ENCODE measurements at regions not wholly inside any gene's neighbourhood (a gene's known extent, or its start where the extent isn't known, plus 50 kb on each side); places are given as distances from the start of the nearest gene placed in this dataset.

GRCh38 chr5:163245584-163245983 lies 191.8 kb upstream of the CCNG1 start:
- H3K23ac ChIP-seq (ENCODE audit: low read depth, low read length) = no peak overlapping the region
- ChIA-PET POLR2A (ENCODE audit: unreplicated experiment) (no interaction called here), CTCF (no interaction called here)
- H2AK9ac ChIP-seq (replicated peaks; ENCODE audit: low read depth, low read length, poor library complexity) = no peak overlapping the region
- in situ Hi-C loops (cut with MboI; ENCODE audit: low sequenced_read_pairs) = no loop called here
- H3K14ac ChIP-seq (replicated peaks; ENCODE audit: low read depth, low read length) = no peak overlapping the region
- no peak overlapping the region for H4K5ac ChIP-seq (ENCODE audit: low read depth, low read length)
- H3K56ac ChIP-seq (ENCODE audit: extremely low read depth, insufficient read depth, low read length) = no peak overlapping the region
- no TSS peak for BruUV-seq (replicated peaks)
- no peak overlapping the region for H3K18ac ChIP-seq (ENCODE audit: low read depth, low read length)
- no peak for ATAC-seq (ENCODE audit: low read depth)
- no peak overlapping the region for H2AK5ac ChIP-seq (ENCODE audit: low read depth, low read length)
- H4K91ac ChIP-seq (ENCODE audit: insufficient read depth, low read depth, low read length) = no peak overlapping the region
- H2BK5ac ChIP-seq (ENCODE audit: low read depth, low read length, poor library complexity, severe bottlenecking) = no peak overlapping the region
- peaks cover 4% of the 10 kb centered on the region; the same call in 1 of the 2 replicates for H3K9me3 ChIP-seq (ENCODE audit: control insufficient read depth, insufficient read depth, low read length)
- H3K36me3 ChIP-seq (ENCODE audit: control insufficient read depth, insufficient read depth, low read length) = no peaks in the 10 kb centered on the region
- no peak overlapping the region for H2BK20ac ChIP-seq (ENCODE audit: low read depth, low read length)
- no peak overlapping the region for H3K4ac ChIP-seq (ENCODE audit: low read depth, low read length)
- no peaks in the 10 kb centered on the region for H3K27me3 ChIP-seq (ENCODE audit: control insufficient read depth, insufficient read depth, low read length)
- H3K4me1 ChIP-seq (ENCODE audit: control insufficient read depth, insufficient read depth, low read length) = no peaks in the 10 kb centered on the region
- H3K9me1 ChIP-seq (ENCODE audit: insufficient read depth, low read length) = no peaks in the 10 kb centered on the region
- no peak overlapping the region for H3K9ac ChIP-seq (ENCODE audit: low read depth, low read length)
- no peak overlapping the region for H2BK15ac ChIP-seq (ENCODE audit: low read depth, low read length)
- intact Hi-C loops (cut with micrococcal nuclease) = no loop called here
- no peak overlapping the region for H4K8ac ChIP-seq (ENCODE audit: low read depth in 2 of 2, low read length in 2 of 2)
- no peak overlapping the region for H2BK120ac ChIP-seq (ENCODE audit: low read depth, low read length)
- H3K27ac ChIP-seq (ENCODE audit: insufficient read depth, low read length) = no peak overlapping the region
- dilution Hi-C loops (cut with HindIII; ENCODE audit: low sequenced_read_pairs, unreplicated experiment) = no loop called here
- no peaks in the 10 kb centered on the region for H3K79me1 ChIP-seq (ENCODE audit: low read depth in 1 of 2, low read length in 2 of 2)
- H3K4me3 ChIP-seq (ENCODE audit: insufficient read depth, low read depth, low read length) = no peak overlapping the region
- H3K4me2 ChIP-seq (ENCODE audit: low read depth, low read length) = no peak overlapping the region
- H2AFZ ChIP-seq (replicated peaks; ENCODE audit: low read length, poor library complexity) = no peak overlapping the region
- TF ChIP-seq RFX5 (IDR thresholded peaks at IDR 0.05; ENCODE audit: low read depth, low read length) (no peak), ELK1 (IDR thresholded peaks at IDR 0.05; ENCODE audit: borderline replicate concordance, low read depth, low read length) (no peak), CEBPB (IDR thresholded peaks at IDR 0.05; ENCODE audit: low read depth, low read length) (no peak), NFE2L2 (IDR thresholded peaks at IDR 0.05; ENCODE audit: low read depth, low read length) (no peak), CHD1 (IDR thresholded peaks at IDR 0.05; ENCODE audit: low read depth, low read length) (no peak), MAZ (IDR thresholded peaks at IDR 0.05; ENCODE audit: borderline replicate concordance, low read depth, low read length) (no peak), USF2 (IDR thresholded peaks at IDR 0.05; ENCODE audit: low read depth, low read length) (no peak), SMC3 (IDR thresholded peaks at IDR 0.05; ENCODE audit: low read depth, low read length) (no peak), MAFK (IDR thresholded peaks at IDR 0.05; ENCODE audit: low read depth, low read length) (no peak), MXI1 (IDR thresholded peaks at IDR 0.05; ENCODE audit: borderline replicate concordance, low read depth, low read length) (no peak), RCOR1 (IDR thresholded peaks at IDR 0.05; ENCODE audit: insufficient replicate concordance, low read length) (no peak), FOS (IDR thresholded peaks at IDR 0.05; ENCODE audit: low read depth, low read length) (no peak), BHLHE40 (IDR thresholded peaks at IDR 0.05; ENCODE audit: low read depth, low read length) (no peak), CTCF (conservative IDR thresholded peaks at IDR 0.05; ENCODE audit: low read depth, low read length) (no peak), RAD21 (IDR thresholded peaks at IDR 0.05; ENCODE audit: low read length) (no peak), POLR2A (IDR thresholded peaks at IDR 0.05; ENCODE audit: low read depth, low read length) (no peak)
- DNase-seq = no peak
- no CpG with 5 or more reads among the region's 2 CpGs for WGBS, 2 experiments (ENCODE audit: extremely low coverage in 2 of 2, insufficient read length in 1 of 2)
- no peaks in the 10 kb centered on the region for H4K20me1 ChIP-seq (ENCODE audit: insufficient read depth, low read length)

Measured in IMR-90 (cell line).